Breast epithelium (tissue), 4 donors: ENCODE measurements at regions not wholly inside any gene's neighbourhood (a gene's known extent, or its start where the extent isn't known, plus 50 kb on each side); places are given as distances from the start of the nearest gene placed in this dataset.
A peak's percentile ranks its signal among the peaks of the same experiment; 100 is the strongest.

Experiments
- DNase-seq, 2 donors: peaks; one replicate each; pipeline ENCODE4 v3.0.0-alpha.2; 2019; ENCODE audit warnings: low spot score in 2 of 2
- H3K27ac ChIP-seq, 2 donors: fragments of 200-600 bp; sonication (generic) in 1 of 2; one replicate each; pipeline ENCODE4 v1.5.1; 2016 to 2019; ENCODE audit warnings: mild to moderate bottlenecking in 1 of 2
- H3K27me3 ChIP-seq, 2 donors: fragments of 200-600 bp; sonication (generic) in 1 of 2; one replicate each; pipeline versions ENCODE4 v1.5.1 to v1.6.0; 2017 to 2019; ENCODE audit warnings: control low read depth in 1 of 2, mild to moderate bottlenecking in 1 of 2
- H3K36me3 ChIP-seq: fragments of 200-600 bp; one replicate; pipeline ENCODE4 v1.5.1; 2019
- H3K4me1 ChIP-seq, 2 donors: fragments of 200-600 bp; sonication (generic); one replicate each; pipeline ENCODE4 v1.5.1; 2016 to 2019; ENCODE audit warnings: control low read depth in 1 of 2
- H3K4me3 ChIP-seq, 3 donors: fragments of 200-600 bp; sonication (generic); 1 replicate in 2 of 3; 2 replicates in 1 of 3; pipeline ENCODE4 v1.5.1; 2016 to 2019; ENCODE audit warnings: mild to moderate bottlenecking in 3 of 3, moderate library complexity in 2 of 3
- H3K9me3 ChIP-seq, 2 donors: fragments of 200-600 bp; sonication (generic) in 1 of 2; one replicate each; pipeline ENCODE4 v1.5.1; 2016 to 2019; ENCODE audit warnings: control low read depth in 1 of 2
- POLR2A ChIP-seq: fragments of 450-650 bp; IDR thresholded peaks from one replicate; pipeline ENCODE4 v1.6.1; 2016; ENCODE audit warnings: antibody characterized with exemption, mild to moderate bottlenecking, moderate library complexity
- POLR2AphosphoS5 ChIP-seq, 3 donors: sonication (generic); formaldehyde crosslinking; IDR thresholded peaks; one replicate each; pipeline ENCODE4 v1.6.1; 2017; ENCODE audit warnings: antibody characterized with exemption in 3 of 3
- intact Hi-C: fragments of 100-400 bp; cut with DNase I; formaldehyde crosslinking; loops from one replicate; pipeline ENCODE4 v1.15.1; 2023; ENCODE audit warnings: low total_unique reads
- TF ChIP-seq, protein P1 (sequence below), 3 donors: fragments of 450-650 bp; IDR thresholded peaks; one replicate each; pipeline ENCODE4 v1.5.1; 2016 to 2017; ENCODE audit warnings: antibody characterized with exemption in 3 of 3, mild to moderate bottlenecking in 3 of 3, moderate library complexity in 3 of 3

DNA sequence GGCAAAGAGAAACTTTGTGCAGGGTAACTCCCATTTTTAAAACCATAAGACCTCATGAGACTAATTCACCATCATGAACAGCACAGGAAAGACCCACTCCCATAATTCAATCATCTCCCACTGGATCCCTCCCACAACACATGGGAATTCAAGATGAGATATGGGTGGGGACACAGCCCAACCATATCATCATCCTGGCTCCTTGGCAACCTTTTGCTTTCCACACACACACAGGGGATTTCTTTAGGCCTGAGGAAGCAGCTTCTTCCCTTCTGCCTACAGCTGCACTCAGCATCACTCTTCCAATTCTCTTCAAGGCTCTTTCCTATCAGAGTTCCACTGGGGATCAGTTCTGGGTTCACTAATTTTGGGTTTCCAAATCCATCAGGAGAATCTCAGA lies 199.0 kb upstream of the CTBP2 start:
- Histone ChIP-seq H3K27ac (no peak overlapping the region), H3K9me3 (no peaks in the 10 kb centered on the region), H3K4me1 (no peaks in the 10 kb centered on the region), H3K27me3 (no peaks in the 10 kb centered on the region), H3K36me3 (no peaks in the 10 kb centered on the region), H3K4me3 (no peak overlapping the region)
- intact Hi-C loops, result no loop called here
- TF ChIP-seq, protein P1, sequence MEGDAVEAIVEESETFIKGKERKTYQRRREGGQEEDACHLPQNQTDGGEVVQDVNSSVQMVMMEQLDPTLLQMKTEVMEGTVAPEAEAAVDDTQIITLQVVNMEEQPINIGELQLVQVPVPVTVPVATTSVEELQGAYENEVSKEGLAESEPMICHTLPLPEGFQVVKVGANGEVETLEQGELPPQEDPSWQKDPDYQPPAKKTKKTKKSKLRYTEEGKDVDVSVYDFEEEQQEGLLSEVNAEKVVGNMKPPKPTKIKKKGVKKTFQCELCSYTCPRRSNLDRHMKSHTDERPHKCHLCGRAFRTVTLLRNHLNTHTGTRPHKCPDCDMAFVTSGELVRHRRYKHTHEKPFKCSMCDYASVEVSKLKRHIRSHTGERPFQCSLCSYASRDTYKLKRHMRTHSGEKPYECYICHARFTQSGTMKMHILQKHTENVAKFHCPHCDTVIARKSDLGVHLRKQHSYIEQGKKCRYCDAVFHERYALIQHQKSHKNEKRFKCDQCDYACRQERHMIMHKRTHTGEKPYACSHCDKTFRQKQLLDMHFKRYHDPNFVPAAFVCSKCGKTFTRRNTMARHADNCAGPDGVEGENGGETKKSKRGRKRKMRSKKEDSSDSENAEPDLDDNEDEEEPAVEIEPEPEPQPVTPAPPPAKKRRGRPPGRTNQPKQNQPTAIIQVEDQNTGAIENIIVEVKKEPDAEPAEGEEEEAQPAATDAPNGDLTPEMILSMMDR (IDR thresholded peaks at IDR 0.05), result no peak
- TF ChIP-seq POLR2AphosphoS5 (IDR thresholded peaks at IDR 0.05), result no peak
- TF ChIP-seq POLR2A, result no peak
- DNase-seq, result no peak

DNA sequence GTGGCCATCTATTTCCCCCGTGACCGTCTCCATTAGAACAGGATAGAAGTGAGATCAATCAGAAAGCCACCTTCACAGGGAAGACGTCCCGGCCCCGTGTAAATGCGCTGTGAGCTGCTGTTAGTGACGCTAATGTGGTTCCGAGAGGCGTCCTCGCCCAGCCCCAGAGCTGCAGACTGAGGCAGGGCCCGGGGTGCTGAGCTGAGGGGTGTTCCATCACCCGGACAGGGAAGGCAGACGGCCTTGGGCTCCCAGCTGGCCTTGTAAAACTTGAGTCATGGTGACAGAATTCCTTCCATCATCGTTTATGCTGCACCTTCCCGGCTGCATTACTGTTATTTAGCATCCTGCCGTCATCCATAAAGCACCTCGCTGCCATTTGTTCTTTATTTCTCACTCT lies 195.3 kb upstream of the CTBP2 start:
- no peaks in the 10 kb centered on the region for H3K9me3 ChIP-seq
- H3K27ac ChIP-seq, result no peak overlapping the region
- H3K36me3 ChIP-seq, result no peaks in the 10 kb centered on the region
- DNase-seq, result no peak
- no peaks in the 10 kb centered on the region for H3K4me1 ChIP-seq
- no peak overlapping the region for H3K4me3 ChIP-seq
- TF ChIP-seq, protein P1 (IDR thresholded peaks at IDR 0.05), result no peak
- no peak for TF ChIP-seq POLR2AphosphoS5 (IDR thresholded peaks at IDR 0.05)
- TF ChIP-seq POLR2A, result no peak
- H3K27me3 ChIP-seq, result no peaks in the 10 kb centered on the region
- intact Hi-C loops, result no loop called here

DNA sequence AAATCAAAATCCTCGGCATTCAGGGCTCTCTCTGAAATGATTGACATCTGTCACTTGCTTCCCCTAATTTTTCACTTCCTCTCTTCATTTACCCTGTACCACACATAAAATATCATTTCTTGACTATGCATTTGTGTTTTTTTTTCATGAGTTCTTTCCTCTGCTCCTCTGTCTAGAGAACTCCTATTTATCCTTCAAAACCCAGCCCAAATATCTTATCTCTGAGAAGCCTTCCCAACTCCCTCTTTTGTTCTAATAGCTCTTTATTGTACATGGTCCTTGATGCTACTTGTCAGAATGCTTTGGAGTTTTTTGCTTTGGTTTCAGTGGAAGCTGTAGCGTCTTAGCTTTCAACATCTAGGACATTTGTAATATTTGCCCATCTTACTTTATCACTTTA lies 190.2 kb upstream of the CTBP2 start:
- DNase-seq, result no peak
- TF ChIP-seq POLR2AphosphoS5 (IDR thresholded peaks at IDR 0.05) (no peak), POLR2A (no peak)
- TF ChIP-seq, protein P1 (IDR thresholded peaks at IDR 0.05), result no peak
- no peaks in the 10 kb centered on the region for H3K36me3 ChIP-seq
- H3K9me3 ChIP-seq, result no peaks in the 10 kb centered on the region
- H3K27ac ChIP-seq, result no peak overlapping the region
- intact Hi-C loops, result no loop called here
- no peak overlapping the region for H3K4me3 ChIP-seq
- no peaks in the 10 kb centered on the region for H3K4me1 ChIP-seq
- H3K27me3 ChIP-seq, result no peaks in the 10 kb centered on the region

DNA sequence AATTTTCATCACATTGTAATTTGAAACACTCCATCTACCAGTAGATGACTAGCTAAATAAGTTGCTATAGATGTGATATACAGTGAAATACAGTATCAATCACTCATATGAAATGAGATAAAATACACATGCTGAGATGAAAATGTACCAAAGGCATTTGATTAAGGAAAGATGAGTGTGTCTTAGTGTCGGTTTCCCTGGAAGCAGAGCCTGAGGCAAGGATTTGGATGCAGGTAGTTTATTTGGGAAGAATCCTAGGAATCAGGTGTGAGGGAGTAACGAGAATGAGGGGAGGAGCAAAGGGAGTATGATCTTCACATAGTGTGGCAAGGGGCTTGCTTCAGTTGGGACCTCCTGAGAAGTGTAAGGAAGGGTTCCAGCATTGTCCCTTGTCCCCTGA lies 188.2 kb upstream of the CTBP2 start:
- intact Hi-C loops, result no loop called here
- H3K4me3 ChIP-seq, result no peak overlapping the region
- H3K9me3 ChIP-seq, result no peaks in the 10 kb centered on the region
- H3K36me3 ChIP-seq, result no peaks in the 10 kb centered on the region
- H3K27ac ChIP-seq, result no peak overlapping the region
- no peaks in the 10 kb centered on the region for H3K27me3 ChIP-seq
- DNase-seq, result no peak
- H3K4me1 ChIP-seq, result no peaks in the 10 kb centered on the region
- TF ChIP-seq, protein P1 (IDR thresholded peaks at IDR 0.05), result no peak
- TF ChIP-seq POLR2A (no peak), POLR2AphosphoS5 (IDR thresholded peaks at IDR 0.05) (no peak)

DNA sequence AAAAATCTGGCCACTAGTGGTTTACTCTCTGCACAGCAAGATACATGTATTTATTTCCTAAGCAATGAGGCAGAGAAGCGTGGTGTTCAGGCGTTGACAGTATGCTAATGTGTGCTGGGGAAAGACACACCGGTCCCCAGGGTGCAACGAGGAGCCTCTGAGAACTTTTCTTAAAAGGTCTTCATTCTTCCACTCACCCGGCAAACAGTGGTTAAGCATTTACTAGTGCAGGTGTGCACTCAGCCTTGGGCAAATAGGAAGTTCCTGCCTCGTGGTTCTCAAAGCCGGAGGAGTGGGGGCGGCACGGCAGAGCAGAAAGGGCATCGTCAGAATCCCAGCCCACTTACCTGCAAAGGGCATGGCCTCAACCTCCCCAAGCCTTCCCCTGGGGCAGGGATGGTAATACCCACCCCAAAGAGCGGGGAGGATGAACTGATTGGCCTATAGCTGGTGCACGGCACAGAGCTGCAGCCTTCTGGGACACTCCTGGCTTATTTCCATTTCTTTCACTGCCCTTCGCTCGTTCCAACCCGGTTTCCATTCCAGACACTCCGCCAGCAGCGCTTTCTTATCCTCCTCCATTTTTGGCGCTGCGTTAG lies 184.3 kb upstream of the CTBP2 start:
- H3K4me1 ChIP-seq, result no peaks in the 10 kb centered on the region
- no peak for TF ChIP-seq POLR2A
- TF ChIP-seq POLR2AphosphoS5 (IDR thresholded peaks at IDR 0.05), result no peak
- TF ChIP-seq, protein P1 (IDR thresholded peaks at IDR 0.05), result no peak
- H3K27ac ChIP-seq, result no peak overlapping the region
- H3K36me3 ChIP-seq, result no peaks in the 10 kb centered on the region
- DNase-seq, result no peak
- intact Hi-C loops, result no loop called here
- H3K27me3 ChIP-seq, result no peaks in the 10 kb centered on the region
- no peaks in the 10 kb centered on the region for H3K9me3 ChIP-seq
- peak overlapping the region in 2 of 3 donors; percentile 31 to 46 for H3K4me3 ChIP-seq
